Tibial nerve (tissue), 4 donors: ENCODE measurements at regions not wholly inside any gene's neighbourhood (a gene's known extent, or its start where the extent isn't known, plus 50 kb on each side); places are given as distances from the start of the nearest gene placed in this dataset.

Experiments used
- DNase-seq, 2 donors: peaks; one replicate each; pipeline ENCODE4 v3.0.0-alpha.2; 2019; ENCODE audit warnings: low spot score in 2 of 2
- H3K27ac ChIP-seq, 4 donors: fragments of 200-600 bp; sonication (generic) in 3 of 4; one replicate each; pipeline ENCODE4 v1.5.1; 2017 to 2019; ENCODE audit warnings: mild to moderate bottlenecking in 1 of 4
- H3K27me3 ChIP-seq, 2 donors: fragments of 200-600 bp; sonication (generic) in 1 of 2; one replicate each; pipeline versions ENCODE4 v1.5.1 to v1.6.0; 2017 to 2019
- H3K36me3 ChIP-seq, 3 donors: fragments of 200-600 bp; sonication (generic); one replicate each; pipeline ENCODE4 v1.5.1; 2018 to 2019
- H3K4me1 ChIP-seq, 4 donors: fragments of 200-600 bp; sonication (generic) in 3 of 4; one replicate each; pipeline ENCODE4 v1.5.1; 2017 to 2019
- H3K4me3 ChIP-seq, 4 donors: fragments of 200-600 bp; sonication (generic) in 3 of 4; one replicate each; pipeline ENCODE4 v1.5.1; 2017 to 2019; ENCODE audit warnings: mild to moderate bottlenecking in 1 of 4, moderate library complexity in 1 of 4
- H3K9me3 ChIP-seq, 4 donors: fragments of 200-600 bp; sonication (generic) in 3 of 4; one replicate each; pipeline ENCODE4 v1.5.1; 2017 to 2019
- EP300 ChIP-seq, 2 donors: sonication (generic); formaldehyde crosslinking; IDR thresholded peaks; one replicate each; pipeline ENCODE4 v1.6.1; 2017; ENCODE audit warnings: antibody characterized with exemption in 2 of 2, mild to moderate bottlenecking in 1 of 2
- POLR2A ChIP-seq, 2 donors: fragments of 450-650 bp; IDR thresholded peaks; one replicate each; pipeline ENCODE4 v1.6.1; 2017; ENCODE audit warnings: antibody characterized with exemption in 2 of 2, mild to moderate bottlenecking in 2 of 2, moderate library complexity in 2 of 2
- WGBS, 2 donors: methylation state at CpG; one replicate each; pipeline ENCODE4 v1.1.5; 2018; 5-methylcytosine and 5-hydroxymethylcytosine counted together
- TF ChIP-seq, protein P1 (sequence below), 5 experiments: fragments of 200-600 bp in 3 of 5; fragments of 450-650 bp in 2 of 5; sonication (generic) in 3 of 5; IDR thresholded peaks; one replicate each; pipeline ENCODE4 v1.5.1; 2016 to 2019; ENCODE audit warnings: antibody characterized with exemption in 5 of 5, mild to moderate bottlenecking in 3 of 5, moderate library complexity in 2 of 5

DNA sequence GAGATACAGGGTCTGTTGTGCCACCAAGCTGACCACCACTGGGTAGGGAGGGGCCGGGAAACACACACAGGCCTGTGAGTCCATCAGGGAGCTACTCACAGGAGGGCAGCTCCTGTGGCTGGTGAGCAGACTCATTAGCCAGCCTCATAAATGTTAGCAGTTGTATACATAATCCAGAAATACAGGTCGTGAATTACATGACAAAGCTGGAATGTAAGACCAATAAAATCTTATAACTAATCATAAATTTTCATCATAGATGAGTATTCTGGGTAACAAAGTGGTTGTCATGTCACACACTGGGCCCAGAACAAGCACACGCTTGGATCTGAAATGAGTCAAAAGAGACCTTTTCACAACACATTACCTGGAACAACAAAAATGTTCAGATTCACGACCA lies 642.6 kb upstream of the AUTS2 start:
- Histone ChIP-seq H3K4me3 (no peak overlapping the region), H3K9me3 (no peaks in the 10 kb centered on the region), H3K36me3 (no peaks in the 10 kb centered on the region), H3K4me1 (no peaks in the 10 kb centered on the region), H3K27me3 (no peaks in the 10 kb centered on the region), H3K27ac (no peak overlapping the region)
- DNase-seq, result no peak
- WGBS, 2 donors, result 76 to 81% methylated on average over 4 of the region's 4 CpGs
- TF ChIP-seq POLR2A (IDR thresholded peaks at IDR 0.05) (no peak), EP300 (IDR thresholded peaks at IDR 0.05) (no peak)
- TF ChIP-seq, protein P1, sequence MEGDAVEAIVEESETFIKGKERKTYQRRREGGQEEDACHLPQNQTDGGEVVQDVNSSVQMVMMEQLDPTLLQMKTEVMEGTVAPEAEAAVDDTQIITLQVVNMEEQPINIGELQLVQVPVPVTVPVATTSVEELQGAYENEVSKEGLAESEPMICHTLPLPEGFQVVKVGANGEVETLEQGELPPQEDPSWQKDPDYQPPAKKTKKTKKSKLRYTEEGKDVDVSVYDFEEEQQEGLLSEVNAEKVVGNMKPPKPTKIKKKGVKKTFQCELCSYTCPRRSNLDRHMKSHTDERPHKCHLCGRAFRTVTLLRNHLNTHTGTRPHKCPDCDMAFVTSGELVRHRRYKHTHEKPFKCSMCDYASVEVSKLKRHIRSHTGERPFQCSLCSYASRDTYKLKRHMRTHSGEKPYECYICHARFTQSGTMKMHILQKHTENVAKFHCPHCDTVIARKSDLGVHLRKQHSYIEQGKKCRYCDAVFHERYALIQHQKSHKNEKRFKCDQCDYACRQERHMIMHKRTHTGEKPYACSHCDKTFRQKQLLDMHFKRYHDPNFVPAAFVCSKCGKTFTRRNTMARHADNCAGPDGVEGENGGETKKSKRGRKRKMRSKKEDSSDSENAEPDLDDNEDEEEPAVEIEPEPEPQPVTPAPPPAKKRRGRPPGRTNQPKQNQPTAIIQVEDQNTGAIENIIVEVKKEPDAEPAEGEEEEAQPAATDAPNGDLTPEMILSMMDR (IDR thresholded peaks at IDR 0.05), result no peak

DNA sequence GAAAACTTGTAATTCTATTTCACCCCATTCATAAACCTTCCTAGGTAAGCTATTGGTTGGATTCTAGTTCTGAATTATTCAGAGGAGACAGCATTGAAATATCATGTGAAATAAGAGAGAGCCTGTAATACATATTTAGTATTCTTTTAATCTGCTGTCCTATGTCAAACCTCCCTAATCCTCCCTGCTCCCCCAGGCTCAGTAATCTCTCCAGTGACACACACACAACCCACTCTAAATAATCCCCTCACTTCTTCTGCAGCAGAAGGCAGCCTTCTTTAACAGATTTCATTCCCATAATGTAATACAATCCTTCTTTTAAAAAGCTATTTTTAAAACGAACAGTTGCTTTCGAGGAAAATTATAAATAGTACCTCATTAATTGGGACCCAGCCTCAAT lies 639.7 kb upstream of the AUTS2 start:
- TF ChIP-seq POLR2A (IDR thresholded peaks at IDR 0.05) (no peak), EP300 (IDR thresholded peaks at IDR 0.05) (no peak)
- TF ChIP-seq, protein P1 (IDR thresholded peaks at IDR 0.05), result no peak
- Histone ChIP-seq H3K9me3 (peaks cover 0 to 7% (median 0%) of the 10 kb centered on the region in 4 donors), H3K27me3 (no peaks in the 10 kb centered on the region), H3K4me1 (no peaks in the 10 kb centered on the region), H3K4me3 (no peak overlapping the region), H3K36me3 (no peaks in the 10 kb centered on the region), H3K27ac (no peak overlapping the region)
- no peak for DNase-seq
- 38 to 50% methylated on average over 2 of the region's 2 CpGs for WGBS, 2 donors

- no peaks in the 10 kb centered on the region for H3K36me3 ChIP-seq
- peaks cover 0 to 7% (median 0%) of the 10 kb centered on the region in 4 donors for H3K9me3 ChIP-seq
- no peaks in the 10 kb centered on the region for H3K4me1 ChIP-seq
- TF ChIP-seq EP300 (IDR thresholded peaks at IDR 0.05), result no peak
- TF ChIP-seq, protein P1 (IDR thresholded peaks at IDR 0.05), result no peak
- no peak for DNase-seq
- no peak overlapping the region for H3K27ac ChIP-seq
- H3K4me3 ChIP-seq, result no peak overlapping the region
- 47 to 51% methylated on average over 4 of the region's 4 CpGs for WGBS, 2 donors
- H3K27me3 ChIP-seq, result no peaks in the 10 kb centered on the region
Measured at GRCh38 chr7:68963552-68963951, 634.7 kb upstream of the AUTS2 start.

GRCh38 chr7:68964060-68964459 lies 634.2 kb upstream of the AUTS2 start:
- no peak for TF ChIP-seq EP300 (IDR thresholded peaks at IDR 0.05)
- TF ChIP-seq, protein P1 (IDR thresholded peaks at IDR 0.05), result no peak
- TF ChIP-seq POLR2A (IDR thresholded peaks at IDR 0.05), result no peak
- H3K27me3 ChIP-seq, result no peaks in the 10 kb centered on the region

DNA sequence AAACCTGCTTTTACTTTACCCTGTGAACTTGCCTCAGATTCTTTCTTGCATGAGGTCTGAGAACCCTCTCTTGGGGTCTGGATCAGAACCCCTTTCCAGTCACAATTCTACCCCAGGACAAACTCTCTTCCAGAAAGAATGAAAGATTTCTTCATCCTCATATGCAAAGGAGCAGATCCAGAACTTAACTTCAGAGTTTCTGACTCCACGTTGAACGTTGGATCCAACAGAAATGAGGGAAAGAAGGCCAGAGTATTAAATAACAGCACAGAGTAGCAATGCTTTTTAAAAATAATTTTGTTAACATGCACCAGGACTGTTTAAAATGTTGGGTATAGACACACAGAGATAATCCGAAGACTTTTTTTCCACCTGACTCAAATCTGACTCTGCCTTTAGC lies 632.9 kb upstream of the AUTS2 start:
- WGBS, 2 donors, result 77 to 78% methylated on average over 3 of the region's 3 CpGs
- Histone ChIP-seq H3K27me3 (no peaks in the 10 kb centered on the region), H3K27ac (no peak overlapping the region), H3K4me1 (no peaks in the 10 kb centered on the region), H3K4me3 (no peak overlapping the region), H3K9me3 (peaks cover 0 to 12% (median 0%) of the 10 kb centered on the region in 4 donors), H3K36me3 (no peaks in the 10 kb centered on the region)
- TF ChIP-seq POLR2A (IDR thresholded peaks at IDR 0.05) (no peak), EP300 (IDR thresholded peaks at IDR 0.05) (no peak)
- TF ChIP-seq, protein P1 (IDR thresholded peaks at IDR 0.05), result no peak
- DNase-seq, result no peak

More at GRCh38 chr7:68964060-68964459, 634.2 kb upstream of the AUTS2 start:
- peaks cover 0 to 7% (median 0%) of the 10 kb centered on the region in 4 donors for H3K9me3 ChIP-seq
- no peaks in the 10 kb centered on the region for H3K4me1 ChIP-seq
- H3K4me3 ChIP-seq, result no peak overlapping the region
- no peak overlapping the region for H3K27ac ChIP-seq
- no peaks in the 10 kb centered on the region for H3K36me3 ChIP-seq
- DNase-seq, result no peak
